Suppressor macrophage (primary cell): ENCODE measurements at regions not wholly inside any gene's neighbourhood (a gene's known extent, or its start where the extent isn't known, plus 50 kb on each side); places are given as distances from the start of the nearest gene placed in this dataset.

Experiments used
- DNase-seq, 4 experiments: peaks; one replicate each; pipeline ENCODE4 v3.0.0-alpha.2; 2020 to 2022

DNA sequence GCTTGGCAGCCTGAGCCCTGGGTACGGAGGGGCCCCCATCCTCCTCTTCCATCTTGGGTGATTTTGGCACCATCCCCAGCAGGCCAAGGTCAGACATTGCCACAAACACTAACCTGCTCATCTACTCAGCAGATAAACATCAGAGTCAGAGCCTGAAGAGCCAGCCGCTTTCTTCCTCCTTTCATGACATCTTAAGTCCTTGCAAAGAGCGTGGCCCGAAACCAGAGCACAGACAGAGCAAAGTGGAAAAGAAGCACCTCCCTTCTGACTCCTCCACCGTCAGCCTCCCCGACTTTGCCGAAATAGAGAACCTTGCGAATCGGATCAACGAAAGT, 60.4 kb upstream of the RPH3AL start:
- peak in 3 of 4 experiments; percentile 29 to 42 (median 30) for DNase-seq

DNA sequence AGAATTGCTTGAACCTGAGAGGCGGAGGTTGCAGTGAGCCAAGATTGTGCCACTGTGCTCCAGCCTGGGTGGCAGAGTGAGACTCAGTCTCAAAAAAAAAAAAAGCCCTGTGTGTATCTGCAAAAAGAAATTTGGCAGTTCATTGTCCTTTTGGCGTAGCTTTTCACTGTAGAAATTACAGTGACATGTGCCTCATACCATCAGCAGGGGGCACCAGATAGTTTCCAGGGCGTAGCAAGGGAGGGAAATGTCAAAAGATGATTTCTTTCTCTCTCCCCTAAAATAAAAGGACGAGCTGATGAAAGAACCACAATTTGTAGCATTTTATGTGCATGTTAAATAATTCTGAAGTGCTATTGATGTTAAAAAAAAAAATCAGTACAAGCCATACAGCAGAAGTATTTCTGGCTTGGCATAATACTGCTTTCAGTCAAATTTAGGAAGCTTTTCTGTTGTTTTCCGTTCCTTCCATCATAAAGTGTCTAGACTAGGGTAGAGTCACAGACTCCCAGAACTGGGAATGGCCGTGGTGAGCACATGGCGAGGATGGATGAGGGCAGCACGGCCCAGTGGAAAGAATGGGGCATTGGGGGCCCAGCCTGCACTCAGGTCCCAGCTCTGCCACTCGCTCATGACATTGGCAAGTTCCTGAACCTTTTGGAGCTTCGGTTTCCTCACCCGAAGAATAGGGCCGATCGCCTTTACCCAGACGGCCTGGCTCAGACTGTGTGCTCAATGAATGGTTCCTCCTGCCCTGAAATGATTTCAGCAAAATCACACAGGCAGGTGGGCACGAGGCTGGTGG, 59.8 kb upstream of the RPH3AL start:
- DNase-seq: peak; percentile 68 to 86 (median 76)

DNA sequence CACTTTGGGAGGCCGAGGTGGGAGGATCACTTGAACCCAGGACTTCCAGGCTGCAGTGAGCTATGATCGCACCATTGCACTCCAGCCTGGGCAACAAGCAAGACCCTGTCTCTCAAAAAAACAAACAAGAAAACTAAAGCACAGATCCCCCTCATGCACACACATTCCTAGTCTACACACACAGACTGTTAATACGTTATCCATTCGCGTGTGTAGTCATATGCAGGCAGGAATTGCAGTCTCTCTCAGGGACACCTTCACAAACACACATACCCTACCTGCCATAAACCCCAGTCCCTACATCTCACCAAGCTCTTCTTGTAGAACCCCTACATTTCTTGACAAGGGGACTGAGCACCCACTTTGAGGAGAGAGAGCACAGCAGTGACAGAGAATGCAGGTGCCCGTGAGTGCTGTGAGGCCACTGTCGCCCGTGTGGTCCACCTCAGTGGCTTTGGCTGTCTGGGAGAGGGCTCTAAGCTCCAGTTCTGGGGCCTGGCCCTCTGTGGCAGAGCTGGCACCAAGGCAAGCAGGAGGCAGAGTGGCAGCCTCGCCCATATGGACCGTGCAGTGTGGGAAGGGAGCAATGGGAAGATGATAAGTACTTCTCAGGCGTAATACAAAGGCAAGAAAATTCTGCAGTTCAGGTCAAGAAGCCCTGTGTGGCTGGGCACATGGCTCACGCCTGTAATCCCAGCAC, 59.0 kb upstream of the RPH3AL start:
- DNase-seq: no peak

DNA sequence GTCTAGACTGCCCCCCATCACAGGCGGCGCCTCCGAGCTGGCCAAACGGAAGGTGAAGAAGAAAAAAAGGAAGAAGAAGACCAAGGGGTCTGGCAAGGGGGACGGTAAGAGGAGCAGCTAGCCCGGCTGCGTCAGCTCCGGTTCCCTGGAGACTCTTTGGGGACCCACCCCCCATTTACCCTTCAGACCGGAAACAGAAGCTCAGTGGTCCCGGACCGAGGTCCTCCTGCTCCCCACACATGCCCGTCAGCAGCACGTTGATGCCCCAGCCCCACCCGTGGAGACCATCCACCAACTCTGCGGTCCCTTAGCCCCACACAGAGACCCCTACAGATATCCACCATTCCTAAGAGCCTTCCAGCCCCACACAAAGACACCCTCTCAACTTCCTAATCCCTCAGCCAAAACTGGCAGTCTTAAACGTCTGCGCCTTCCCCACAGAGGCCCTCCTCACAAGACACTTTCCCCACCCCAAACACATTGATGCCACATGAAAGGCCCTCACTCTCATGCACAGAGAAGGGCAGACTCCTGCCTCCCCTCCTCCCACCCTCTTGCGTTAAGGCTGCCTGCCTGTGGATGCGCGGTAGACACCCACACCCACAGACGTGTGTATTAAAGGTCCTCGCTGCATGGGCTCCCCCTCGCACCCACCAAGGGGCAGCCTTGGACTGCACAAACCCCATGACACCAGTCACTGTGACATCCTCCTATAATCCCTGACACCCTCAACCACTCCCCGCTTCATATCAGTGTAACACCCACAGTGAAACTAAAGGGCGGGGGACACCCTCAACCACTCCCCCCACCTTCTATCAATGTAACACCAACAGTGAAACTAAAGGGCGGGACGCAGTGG, 58.2 kb upstream of the RPH3AL start:
- peak in 2 of 4 experiments; percentile 18 to 47 for DNase-seq

DNA sequence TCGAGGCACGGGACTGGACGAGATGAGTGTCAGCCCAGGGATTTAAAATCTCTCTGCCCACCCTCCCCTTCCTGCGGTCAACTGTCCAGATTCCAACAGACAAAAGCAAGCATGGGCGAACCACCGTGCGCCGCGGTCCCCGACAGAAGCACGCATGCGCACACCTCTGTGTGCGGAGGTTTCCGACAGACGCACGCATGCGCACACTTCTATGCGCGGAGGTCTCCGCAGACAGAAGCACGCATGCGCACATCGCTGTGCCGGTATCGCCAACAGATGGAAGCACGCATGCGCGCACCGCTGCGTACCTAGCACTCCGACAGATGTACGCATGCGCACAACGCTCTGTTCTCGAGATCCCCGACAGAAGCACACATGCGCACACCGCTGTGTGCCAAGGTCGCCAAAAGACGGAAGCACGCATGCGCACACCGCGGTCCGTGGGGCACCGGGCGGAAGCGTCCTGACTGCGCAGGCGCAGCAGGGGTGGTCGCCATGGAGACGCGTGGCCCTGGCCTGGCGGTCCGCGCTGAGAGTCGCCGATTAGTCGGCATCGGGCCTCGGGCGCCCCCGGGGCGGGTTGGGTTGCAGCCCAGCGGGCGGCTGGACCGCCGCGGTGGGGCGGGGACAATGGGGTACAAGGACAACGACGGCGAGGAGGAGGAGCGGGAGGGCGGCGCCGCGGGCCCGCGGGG, 57.4 kb upstream of the RPH3AL start:
- DNase-seq: peak; percentile 100

DNA sequence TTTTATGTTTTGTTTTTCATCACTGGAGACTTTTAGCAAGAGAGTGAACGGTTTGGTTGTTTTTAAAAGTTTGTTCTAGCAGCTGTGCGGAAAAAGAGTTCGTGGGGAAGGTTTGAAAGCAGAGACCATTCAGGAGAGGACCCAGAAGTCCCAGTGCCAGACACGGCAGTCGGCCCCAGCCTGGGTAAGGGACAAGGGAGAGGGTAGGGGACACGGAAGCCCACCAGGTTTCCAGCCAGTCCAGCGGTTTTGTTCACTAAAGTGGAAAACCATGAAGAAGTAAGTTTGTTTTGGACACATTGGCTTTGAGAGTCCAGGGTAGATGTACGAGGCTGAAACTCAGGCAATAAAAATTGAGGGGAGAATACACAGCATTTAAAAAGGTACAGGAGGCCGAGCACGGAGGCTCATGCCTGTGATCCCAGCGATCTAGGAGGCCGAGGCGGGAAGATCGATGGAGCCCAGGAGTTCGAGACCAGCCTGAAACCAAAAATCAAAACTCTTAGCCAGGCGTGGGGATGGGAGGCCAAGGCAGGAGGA, 56.8 kb upstream of the RPH3AL start:
- no peak for DNase-seq

DNA sequence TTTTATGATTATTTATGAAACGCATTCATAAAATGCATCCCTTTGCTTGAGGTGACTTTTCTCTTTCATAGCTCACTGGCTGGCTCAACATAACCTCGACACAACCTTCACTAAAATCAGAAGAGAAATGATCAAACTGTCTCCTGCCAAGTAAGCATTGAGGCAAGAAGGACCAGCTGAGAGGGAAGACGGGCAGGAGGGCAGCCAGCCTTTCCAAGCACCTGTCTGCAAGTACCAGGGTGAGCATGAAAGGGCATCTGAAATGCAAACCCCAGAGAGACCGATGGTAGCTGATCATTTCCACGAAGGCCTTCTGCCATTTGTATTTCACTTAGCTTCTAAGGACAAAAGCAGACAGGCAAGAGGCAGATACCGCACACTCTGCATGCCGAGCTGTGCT, 52.1 kb upstream of the RPH3AL start:
- no peak for DNase-seq
